Vagina (tissue), 2 donors: ENCODE measurements at regions not wholly inside any gene's neighbourhood (a gene's known extent, or its start where the extent isn't known, plus 50 kb on each side); places are given as distances from the start of the nearest gene placed in this dataset.

Experiments
- CTCF ChIP-seq, 3 experiments: fragments of 450-650 bp in 2 of 3; fragments of 200-600 bp in 1 of 3; sonication (generic) in 1 of 3; IDR thresholded peaks; one replicate each; pipeline ENCODE4 v1.5.1; 2017 to 2019; ENCODE audit warnings: antibody characterized with exemption in 3 of 3, mild to moderate bottlenecking in 2 of 3, moderate library complexity in 2 of 3
- POLR2A ChIP-seq, 2 donors: fragments of 450-650 bp; IDR thresholded peaks; one replicate each; pipeline ENCODE4 v1.6.1; 2017; ENCODE audit warnings: antibody characterized with exemption in 2 of 2, mild to moderate bottlenecking in 2 of 2, moderate library complexity in 2 of 2
- POLR2AphosphoS5 ChIP-seq, 2 donors: sonication (generic); formaldehyde crosslinking; IDR thresholded peaks; one replicate each; pipeline ENCODE4 v1.9.0; 2017; ENCODE audit warnings: antibody characterized with exemption in 2 of 2, mild to moderate bottlenecking in 2 of 2, low read depth in 1 of 2; ENCODE audit not compliant: insufficient read depth in 1 of 2

DNA sequence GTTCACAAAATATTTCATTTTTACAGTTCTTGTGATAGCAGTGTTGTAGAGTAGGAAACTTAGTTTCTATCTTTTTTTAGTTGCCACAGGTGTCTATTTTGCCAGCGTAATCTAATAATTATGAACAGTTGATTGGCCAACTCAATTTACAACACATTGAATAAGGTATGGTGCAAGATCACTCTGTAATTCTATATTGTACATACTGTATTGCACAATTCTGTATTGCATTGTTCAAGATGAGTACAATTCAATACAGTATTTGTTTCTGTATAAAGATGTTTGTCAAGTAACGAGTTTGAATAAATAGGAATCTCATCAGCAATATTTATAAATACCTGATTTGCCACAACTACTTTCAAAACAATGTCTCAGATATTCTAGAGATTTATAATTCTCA lies 64.2 kb upstream of the HTR1A start:
- no peak for TF ChIP-seq POLR2A (IDR thresholded peaks at IDR 0.05)
- no peak for TF ChIP-seq CTCF (IDR thresholded peaks at IDR 0.05)
- no peak for TF ChIP-seq POLR2AphosphoS5 (IDR thresholded peaks at IDR 0.05; ENCODE audit: insufficient read depth in 1 of 2, low read depth in 1 of 2)
